ENCODE measurements at regions not wholly inside any gene's neighbourhood (a gene's known extent, or its start where the extent isn't known, plus 50 kb on each side); places are given as distances from the start of the nearest gene placed in this dataset.

DNA sequence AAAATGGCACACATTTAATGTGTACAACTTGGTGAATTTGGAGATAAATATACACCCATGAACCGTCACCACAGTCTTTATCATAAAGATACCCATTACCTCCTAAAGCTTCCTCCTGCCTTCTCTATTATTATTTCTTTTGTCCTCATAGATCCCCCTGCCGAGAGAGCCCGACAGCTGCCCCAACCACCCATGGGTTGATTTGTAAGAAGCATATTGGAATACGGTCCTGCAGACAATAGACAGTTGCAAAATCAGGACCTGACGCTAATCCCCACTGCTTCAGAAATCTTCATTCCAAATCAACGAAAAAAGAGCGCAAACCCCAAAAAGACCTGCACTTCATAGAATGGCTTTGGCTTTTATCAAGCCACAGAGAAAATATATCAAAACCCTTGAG is 697.5 kb downstream of the SEMA5A start:
- 80 to 82% (median 81%) methylated on average over 7 of the region's 7 CpGs for WGBS, 4 donors
- Histone ChIP-seq H3K9me3 (no peaks in the 10 kb centered on the region), H3K36me3 (no peaks in the 10 kb centered on the region), H3K4me3 (no peak overlapping the region), H3K27me3 (no peaks in the 10 kb centered on the region), H3K27ac (no peak overlapping the region), H3K4me1 (no peaks in the 10 kb centered on the region)
- ATAC-seq (no peak), DNase-seq (no peak)
- no peak for TF ChIP-seq POLR2A (IDR thresholded peaks at IDR 0.05)
- TF ChIP-seq, protein P1, sequence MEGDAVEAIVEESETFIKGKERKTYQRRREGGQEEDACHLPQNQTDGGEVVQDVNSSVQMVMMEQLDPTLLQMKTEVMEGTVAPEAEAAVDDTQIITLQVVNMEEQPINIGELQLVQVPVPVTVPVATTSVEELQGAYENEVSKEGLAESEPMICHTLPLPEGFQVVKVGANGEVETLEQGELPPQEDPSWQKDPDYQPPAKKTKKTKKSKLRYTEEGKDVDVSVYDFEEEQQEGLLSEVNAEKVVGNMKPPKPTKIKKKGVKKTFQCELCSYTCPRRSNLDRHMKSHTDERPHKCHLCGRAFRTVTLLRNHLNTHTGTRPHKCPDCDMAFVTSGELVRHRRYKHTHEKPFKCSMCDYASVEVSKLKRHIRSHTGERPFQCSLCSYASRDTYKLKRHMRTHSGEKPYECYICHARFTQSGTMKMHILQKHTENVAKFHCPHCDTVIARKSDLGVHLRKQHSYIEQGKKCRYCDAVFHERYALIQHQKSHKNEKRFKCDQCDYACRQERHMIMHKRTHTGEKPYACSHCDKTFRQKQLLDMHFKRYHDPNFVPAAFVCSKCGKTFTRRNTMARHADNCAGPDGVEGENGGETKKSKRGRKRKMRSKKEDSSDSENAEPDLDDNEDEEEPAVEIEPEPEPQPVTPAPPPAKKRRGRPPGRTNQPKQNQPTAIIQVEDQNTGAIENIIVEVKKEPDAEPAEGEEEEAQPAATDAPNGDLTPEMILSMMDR (IDR thresholded peaks at IDR 0.05): no peak
- intact Hi-C loops (cut with DNase I): no loop called here

DNA sequence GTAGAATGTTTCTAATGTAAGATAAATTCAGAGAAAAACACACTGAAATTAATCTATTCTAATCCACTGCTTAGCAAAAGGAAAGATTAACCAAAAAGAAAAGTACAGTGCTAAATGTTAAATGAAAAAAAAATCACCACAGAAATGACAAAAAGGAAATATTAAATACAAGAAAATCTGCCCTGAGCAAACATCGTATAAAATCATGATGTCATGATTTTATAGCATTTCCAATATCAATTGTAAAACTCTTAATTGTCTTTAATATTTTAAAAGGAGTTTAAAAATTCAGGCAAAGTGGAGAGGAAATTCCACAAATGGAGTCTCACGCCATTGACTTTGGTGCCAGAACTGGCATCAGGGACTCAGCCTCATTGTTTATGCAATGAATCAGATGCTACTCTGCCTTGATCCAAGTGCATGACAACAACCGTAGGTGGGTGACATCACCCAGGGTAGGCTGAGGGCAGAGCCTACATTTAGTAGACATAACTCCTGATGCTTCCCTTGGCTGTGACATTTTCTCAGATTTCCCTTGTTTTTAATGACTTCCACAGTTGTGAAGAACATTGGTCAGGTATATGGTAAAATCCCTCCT is 696.8 kb downstream of the SEMA5A start:
- no peaks in the 10 kb centered on the region for H3K36me3 ChIP-seq
- no peaks in the 10 kb centered on the region for H3K4me1 ChIP-seq
- H3K9me3 ChIP-seq: no peaks in the 10 kb centered on the region
- WGBS, 4 donors: 74 to 82% (median 78%) methylated on average over 3 of the region's 3 CpGs
- intact Hi-C loops (cut with DNase I): no loop called here
- no peak for DNase-seq
- peak in 2 of 4 donors; percentile 29 to 50 for ATAC-seq
- no peak overlapping the region for H3K4me3 ChIP-seq
- TF ChIP-seq, protein P1 (IDR thresholded peaks at IDR 0.05): no peak
- no peak for TF ChIP-seq POLR2A (IDR thresholded peaks at IDR 0.05)
- no peak overlapping the region for H3K27ac ChIP-seq
- H3K27me3 ChIP-seq: no peaks in the 10 kb centered on the region

DNA sequence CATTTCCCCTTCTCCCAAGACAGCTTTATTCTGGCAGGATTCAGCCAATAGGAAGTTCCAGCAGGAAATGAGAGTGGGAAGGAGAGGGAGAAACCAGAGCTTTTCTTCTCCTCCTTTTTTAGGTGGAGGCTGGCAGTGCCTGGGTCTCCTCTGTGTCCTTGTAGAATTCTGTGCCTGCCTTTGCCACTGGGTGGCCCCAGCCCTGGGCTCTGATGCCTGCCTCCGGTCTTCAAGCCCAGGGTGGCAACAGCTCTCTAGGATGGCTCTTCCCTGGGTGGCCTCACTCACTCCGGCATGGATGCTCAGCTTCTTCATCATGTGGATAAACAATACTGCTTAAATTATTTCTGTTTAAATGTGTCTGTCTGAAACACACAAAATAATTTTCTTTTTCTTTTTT is 694.8 kb downstream of the SEMA5A start:
- no peaks in the 10 kb centered on the region for H3K4me1 ChIP-seq
- no peaks in the 10 kb centered on the region for H3K27me3 ChIP-seq
- ATAC-seq: peak in 1 of 4 donors; percentile 39
- no peaks in the 10 kb centered on the region for H3K9me3 ChIP-seq
- TF ChIP-seq POLR2A (IDR thresholded peaks at IDR 0.05): no peak
- TF ChIP-seq, protein P1 (IDR thresholded peaks at IDR 0.05): no peak
- no peak overlapping the region for H3K27ac ChIP-seq
- H3K36me3 ChIP-seq: no peaks in the 10 kb centered on the region
- DNase-seq: no peak
- no peak overlapping the region for H3K4me3 ChIP-seq
- WGBS, 4 donors: 71 to 79% (median 77%) methylated on average over 2 of the region's 2 CpGs
- intact Hi-C loops (cut with DNase I): no loop called here

DNA sequence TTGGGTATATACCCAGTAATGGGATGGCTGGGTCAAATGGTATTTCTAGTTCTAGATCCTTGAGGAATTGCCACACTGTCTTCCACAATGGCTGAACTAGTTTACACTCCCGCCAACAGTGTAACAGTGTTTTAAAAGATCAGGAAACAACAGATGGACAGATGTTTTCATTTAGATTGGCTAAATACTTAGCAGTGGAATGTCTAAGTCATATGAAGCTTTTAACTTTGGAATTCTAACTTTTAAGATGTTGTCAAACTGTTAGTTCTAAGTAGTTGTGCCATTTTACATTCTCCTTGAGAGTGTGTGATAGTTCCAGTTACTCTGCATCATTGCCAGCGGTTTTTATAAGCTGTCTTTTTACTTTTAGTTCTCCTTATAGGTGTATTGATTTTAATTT is 688.8 kb downstream of the SEMA5A start:
- no peaks in the 10 kb centered on the region for H3K36me3 ChIP-seq
- no peak for DNase-seq
- intact Hi-C loops (cut with DNase I): no loop called here
- H3K4me1 ChIP-seq: no peaks in the 10 kb centered on the region
- H3K27me3 ChIP-seq: no peaks in the 10 kb centered on the region
- no peak overlapping the region for H3K4me3 ChIP-seq
- no peak for ATAC-seq
- 31 to 43% (median 41%) methylated on average over 2 of the region's 2 CpGs for WGBS, 4 donors
- H3K9me3 ChIP-seq: peaks cover 0 to 3% (median 0%) of the 10 kb centered on the region in 12 donors
- TF ChIP-seq, protein P1 (IDR thresholded peaks at IDR 0.05): no peak
- no peak for TF ChIP-seq POLR2A (IDR thresholded peaks at IDR 0.05)
- no peak overlapping the region for H3K27ac ChIP-seq

Measured in heart left ventricle (tissue), 16 donors.